ENCODE measurements at regions not wholly inside any gene's neighbourhood (a gene's known extent, or its start where the extent isn't known, plus 50 kb on each side); places are given as distances from the start of the nearest gene placed in this dataset.
"Not testable (repeated sequence)": the region's sequence is repeated elsewhere in the genome, so short reads cannot be mapped to it uniquely, and the experiment has no call there.

DNA sequence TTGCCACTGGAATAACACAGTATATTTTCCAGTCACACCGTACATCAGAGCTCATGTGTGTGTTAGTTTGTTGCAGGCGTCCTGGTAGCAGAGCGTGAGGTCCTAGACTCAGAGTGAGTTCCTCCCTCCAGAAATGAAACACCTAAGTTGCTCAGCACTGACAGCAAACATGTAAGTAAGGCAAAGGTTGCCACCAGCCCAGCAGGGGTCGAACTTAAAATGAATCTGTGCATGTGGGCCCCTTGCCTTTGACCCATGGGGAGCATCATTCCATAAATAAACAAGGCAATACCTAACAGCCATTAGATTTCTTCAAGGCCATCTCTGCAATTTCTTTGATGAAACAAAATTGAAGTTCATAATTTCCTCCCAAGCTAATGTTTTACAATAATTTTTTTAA lies 125.3 kb upstream of the ERG start:
- Mint-ChIP-seq H3K27ac (no peak overlapping the region), H3K4me1 (no peaks in the 10 kb centered on the region), H3K36me3 (no peaks in the 10 kb centered on the region), H3K27me3 (peaks cover 3% of the 10 kb centered on the region), H3K4me3 (no peak overlapping the region), H3K9me3 (no peaks in the 10 kb centered on the region)
- ATAC-seq (ENCODE audit: low read depth), result no peak
- DNase-seq (ENCODE audit: low spot score in 2 of 2), result no peak

DNA sequence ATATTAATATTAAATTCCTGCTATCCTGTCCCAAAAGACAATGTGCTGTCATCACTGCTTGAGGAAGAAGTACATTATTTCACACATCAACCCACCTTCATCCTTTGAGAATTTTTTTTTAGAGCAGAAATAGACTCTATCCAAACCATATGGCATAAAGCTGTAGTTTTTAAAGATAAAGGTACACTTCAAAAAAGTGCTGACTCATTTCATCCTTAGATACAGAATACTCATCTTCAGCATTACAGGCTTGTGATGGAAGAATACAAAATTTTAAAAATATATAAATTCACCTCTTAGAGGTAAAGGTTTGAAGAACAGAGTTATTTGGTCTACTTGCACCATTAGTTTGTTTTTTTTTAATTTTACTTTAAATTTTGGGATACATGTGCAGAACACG lies 126.7 kb upstream of the ERG start:
- Mint-ChIP-seq H3K9me3 (peaks cover 2% of the 10 kb centered on the region), H3K27ac (no peak overlapping the region), H3K4me1 (no peaks in the 10 kb centered on the region), H3K27me3 (peaks cover 2% of the 10 kb centered on the region), H3K36me3 (no peaks in the 10 kb centered on the region), H3K4me3 (no peak overlapping the region)
- ATAC-seq (ENCODE audit: low read depth) (no peak), DNase-seq (ENCODE audit: low spot score in 2 of 2) (no peak)

DNA sequence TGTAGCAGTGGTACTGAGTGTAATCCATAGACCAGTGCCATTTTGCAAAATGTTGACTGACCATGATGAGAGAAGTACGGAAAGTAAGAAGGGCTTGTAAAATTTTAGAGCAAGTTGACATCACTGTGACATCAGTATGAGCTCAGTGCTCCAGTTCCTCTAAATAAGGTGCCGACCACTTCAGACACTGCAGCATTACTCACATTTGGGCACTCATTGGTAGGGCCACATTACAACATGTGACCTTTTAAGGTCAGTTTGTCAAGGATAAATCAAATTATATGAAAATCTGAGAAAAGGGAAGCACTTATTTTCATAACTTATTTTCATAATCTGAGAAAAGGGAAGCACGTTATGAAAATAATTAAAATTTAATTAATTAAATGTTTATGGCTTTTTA lies 128.0 kb upstream of the ERG start:
- H3K27me3 Mint-ChIP-seq, result peaks cover 2% of the 10 kb centered on the region
- no peak overlapping the region for H3K27ac Mint-ChIP-seq
- no peaks in the 10 kb centered on the region for H3K36me3 Mint-ChIP-seq
- H3K4me1 Mint-ChIP-seq, result no peaks in the 10 kb centered on the region
- H3K4me3 Mint-ChIP-seq, result no peak overlapping the region
- peaks cover 5% of the 10 kb centered on the region for H3K9me3 Mint-ChIP-seq
- no peak for DNase-seq (ENCODE audit: low spot score in 2 of 2)
- ATAC-seq (ENCODE audit: low read depth), result no peak

DNA sequence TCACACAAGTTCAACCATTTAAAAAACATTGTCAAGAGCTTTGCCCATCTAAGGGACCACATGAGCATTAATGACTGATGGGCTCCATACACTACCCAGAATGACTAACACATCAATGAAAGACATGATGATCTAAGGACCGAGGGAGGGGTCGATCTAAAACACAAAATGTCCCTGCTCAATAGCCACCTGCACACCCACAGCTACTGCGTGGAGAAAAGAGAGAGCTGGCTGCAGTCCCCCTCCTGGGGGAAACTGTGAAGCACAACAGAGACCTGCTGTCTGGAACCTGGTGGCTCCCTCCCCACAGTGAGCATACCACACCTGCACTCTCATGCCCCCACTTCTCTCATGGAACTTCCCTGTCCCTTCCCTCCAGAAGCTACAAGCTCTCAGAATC lies 130.1 kb upstream of the ERG start:
- peaks cover 9% of the 10 kb centered on the region for H3K9me3 Mint-ChIP-seq

DNA sequence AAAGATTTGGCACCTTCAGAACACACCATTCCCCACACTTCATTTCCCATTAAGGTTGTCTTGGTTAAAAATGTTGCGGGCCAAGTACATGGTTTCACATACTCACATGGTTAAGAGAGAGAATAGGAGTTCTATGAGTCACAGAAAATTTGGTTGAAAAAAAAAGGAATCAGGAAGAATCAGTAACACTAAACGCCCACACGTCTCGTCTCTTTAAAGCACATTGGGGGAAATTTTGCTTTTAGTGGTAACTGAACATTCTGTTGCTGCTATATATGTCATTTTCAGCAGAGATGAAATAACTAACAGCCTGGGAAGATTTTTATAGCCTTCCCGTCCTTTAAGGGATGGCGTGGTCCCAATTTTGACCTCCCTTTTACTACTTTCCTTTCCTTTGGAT lies 132.9 kb upstream of the ERG start:
- ATAC-seq (ENCODE audit: low read depth), result no peak
- no peaks in the 10 kb centered on the region for H3K4me1 Mint-ChIP-seq

More for the DNA sequence above, 130.1 kb upstream of the ERG start:
- no peak for DNase-seq (ENCODE audit: low spot score in 2 of 2)
- Mint-ChIP-seq H3K27ac (no peak overlapping the region), H3K36me3 (no peaks in the 10 kb centered on the region), H3K27me3 (peaks cover 2% of the 10 kb centered on the region), H3K4me1 (no peaks in the 10 kb centered on the region), H3K4me3 (no peak overlapping the region)
- ATAC-seq (ENCODE audit: low read depth), result no peak

DNA sequence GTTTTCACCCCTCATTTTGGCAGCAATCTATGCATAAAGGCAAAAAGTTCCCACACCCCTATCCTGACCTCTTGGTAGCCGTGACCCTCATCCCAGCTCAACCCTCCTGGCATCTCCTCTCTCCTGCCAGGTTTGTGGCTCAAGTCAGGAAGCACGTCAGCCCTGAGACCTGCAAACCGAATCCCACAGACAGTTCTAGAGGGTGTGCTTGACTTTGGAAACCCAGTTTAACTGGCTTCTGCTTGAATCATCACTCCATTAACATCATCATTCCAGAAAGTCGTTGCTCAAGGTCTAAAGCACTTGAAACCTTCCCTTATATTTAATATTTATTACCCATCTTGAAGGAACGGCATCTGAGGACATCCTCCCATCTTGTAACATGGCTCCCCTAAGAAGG lies 133.4 kb upstream of the ERG start:
- H3K4me3 Mint-ChIP-seq, result no peak overlapping the region
- ATAC-seq (ENCODE audit: low read depth), result no peak
- H3K4me1 Mint-ChIP-seq, result no peaks in the 10 kb centered on the region
- no peak overlapping the region for H3K27ac Mint-ChIP-seq
- H3K9me3 Mint-ChIP-seq, result peaks cover 14% of the 10 kb centered on the region
- H3K27me3 Mint-ChIP-seq, result no peaks in the 10 kb centered on the region
- no peaks in the 10 kb centered on the region for H3K36me3 Mint-ChIP-seq
- DNase-seq (ENCODE audit: low spot score in 2 of 2), result no peak

More for the DNA sequence above, 132.9 kb upstream of the ERG start:
- Mint-ChIP-seq H3K27me3 (no peaks in the 10 kb centered on the region), H3K36me3 (no peaks in the 10 kb centered on the region), H3K9me3 (peaks cover 14% of the 10 kb centered on the region), H3K27ac (no peak overlapping the region), H3K4me3 (no peak overlapping the region)
- DNase-seq (ENCODE audit: low spot score in 2 of 2), result no peak

DNA sequence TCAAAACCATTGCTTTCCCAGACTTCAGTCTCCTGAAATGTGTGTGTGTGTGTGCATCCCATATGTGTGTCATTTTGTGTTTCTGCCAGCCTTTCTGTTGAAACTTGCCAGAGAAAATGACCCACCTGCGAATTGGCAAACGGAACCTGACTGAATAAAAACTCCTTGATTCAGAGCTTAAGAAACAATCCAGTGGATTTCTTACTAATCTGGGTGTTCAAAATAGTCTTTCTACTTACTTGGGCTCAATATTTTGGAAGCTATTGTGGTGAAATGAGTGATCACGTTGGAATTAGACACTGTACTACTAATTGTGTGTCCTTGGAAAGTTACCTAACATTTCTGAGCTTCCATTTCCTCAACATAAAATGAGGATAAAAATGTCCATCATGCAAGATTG lies 138.9 kb upstream of the ERG start:
- Mint-ChIP-seq H3K4me1 (no peaks in the 10 kb centered on the region), H3K9me3 (peaks cover 10% of the 10 kb centered on the region), H3K4me3 (no peak overlapping the region), H3K27ac (no peak overlapping the region), H3K36me3 (peaks cover 3% of the 10 kb centered on the region), H3K27me3 (no peaks in the 10 kb centered on the region)
- ATAC-seq (ENCODE audit: low read depth), result no peak
- DNase-seq (ENCODE audit: low spot score in 2 of 2), result no peak

DNA sequence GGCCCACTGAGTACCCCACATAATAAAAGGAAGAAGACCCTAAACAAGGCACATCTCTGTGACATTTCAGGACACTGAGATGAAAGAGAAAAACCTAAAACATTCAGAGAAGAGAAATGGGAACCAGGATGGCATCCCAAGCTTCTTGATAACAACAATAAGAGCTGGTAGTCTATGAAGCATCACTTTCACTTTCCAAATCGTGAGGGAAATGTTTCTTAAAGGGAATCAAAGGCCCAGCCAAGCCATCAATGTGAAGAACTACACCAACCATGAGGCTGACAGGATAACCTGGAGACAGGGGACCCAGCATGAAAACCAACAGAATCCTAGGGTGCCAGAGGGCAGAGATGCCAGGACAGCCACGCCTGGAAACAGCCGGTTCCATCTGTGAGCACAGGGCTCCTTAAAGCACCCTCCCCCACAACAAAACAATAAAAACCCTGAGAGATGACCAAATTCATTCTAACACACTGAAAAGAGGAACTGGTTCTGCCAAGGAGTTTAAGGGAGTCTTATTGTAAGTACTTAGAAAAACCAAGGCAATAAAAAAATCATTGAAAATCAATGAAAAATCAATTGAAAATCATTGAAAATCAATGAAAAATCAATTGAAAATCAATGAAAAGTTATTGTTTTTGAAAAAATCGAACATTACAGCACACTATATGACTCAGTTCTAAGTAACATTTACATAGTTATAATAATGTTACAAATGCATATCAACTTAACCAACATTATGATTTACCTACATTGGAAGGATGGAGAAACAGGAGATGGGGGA lies 141.5 kb upstream of the ERG start:
- Mint-ChIP-seq H3K4me3 (no peak overlapping the region), H3K4me1 (no peaks in the 10 kb centered on the region), H3K9me3 (peaks cover 8% of the 10 kb centered on the region), H3K36me3 (peaks cover 3% of the 10 kb centered on the region), H3K27ac (no peak overlapping the region), H3K27me3 (no peaks in the 10 kb centered on the region)
- DNase-seq (ENCODE audit: low spot score in 2 of 2) (no peak), ATAC-seq (ENCODE audit: low read depth) (no peak)

DNA sequence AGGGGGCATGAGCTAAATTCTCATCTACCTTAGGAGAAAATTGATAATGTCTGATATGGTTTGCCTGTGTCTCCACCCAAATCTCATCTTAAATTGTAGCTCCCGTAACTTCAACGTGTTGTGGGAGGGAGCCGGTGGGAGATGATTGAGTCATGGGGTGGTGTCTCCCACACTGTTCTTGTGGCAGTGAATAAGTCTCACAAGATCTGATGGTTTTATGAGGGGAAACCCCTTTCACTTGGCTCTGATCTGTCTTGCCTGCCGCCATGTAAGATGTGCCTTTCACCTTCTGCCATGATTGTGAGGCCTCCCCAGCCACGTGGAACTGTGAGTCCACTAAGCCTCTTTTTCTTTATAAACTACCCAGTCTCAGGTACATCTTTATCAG lies 142.1 kb upstream of the ERG start:
- not testable (repeated sequence) for H3K4me1 Mint-ChIP-seq; H3K4me3 Mint-ChIP-seq; H3K27ac Mint-ChIP-seq; H3K9me3 Mint-ChIP-seq; H3K36me3 Mint-ChIP-seq; ATAC-seq (ENCODE audit: low read depth); H3K27me3 Mint-ChIP-seq; DNase-seq (ENCODE audit: low spot score in 2 of 2)

DNA sequence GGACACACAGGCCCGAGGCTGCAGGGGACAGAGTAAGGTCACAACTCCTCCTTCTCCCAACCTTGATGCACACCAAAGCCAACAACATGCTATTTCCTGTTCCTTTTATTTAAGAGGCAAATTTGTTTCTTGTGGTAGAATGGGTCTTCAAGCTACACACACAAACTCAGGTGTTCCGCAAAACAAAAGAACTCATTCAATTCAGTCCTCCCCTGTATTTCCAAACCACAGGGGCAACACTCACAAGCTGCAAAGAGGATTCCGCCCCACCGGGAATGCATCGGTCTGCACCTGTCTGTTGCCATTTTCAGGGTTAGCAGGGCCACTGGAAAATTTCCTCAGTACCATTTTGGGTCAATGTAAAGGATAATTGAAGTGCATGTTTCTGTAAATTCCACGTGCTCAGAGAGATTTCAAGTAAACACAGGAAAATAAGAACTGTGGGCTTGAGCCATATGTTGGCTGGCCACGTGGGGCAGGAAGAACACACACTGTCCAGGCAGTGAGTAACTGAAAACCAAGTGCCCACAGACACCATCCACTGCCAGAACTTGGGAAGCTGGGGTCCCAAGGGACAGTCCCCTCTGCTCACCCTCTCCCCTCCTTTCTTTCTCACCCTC lies 145.2 kb upstream of the ERG start:
- ATAC-seq (ENCODE audit: low read depth) (no peak), DNase-seq (ENCODE audit: low spot score in 2 of 2) (no peak)
- no peak overlapping the region for H3K4me3 Mint-ChIP-seq
- H3K9me3 Mint-ChIP-seq, result peaks cover 4% of the 10 kb centered on the region
- H3K27me3 Mint-ChIP-seq, result no peaks in the 10 kb centered on the region
- no peaks in the 10 kb centered on the region for H3K4me1 Mint-ChIP-seq
- no peak overlapping the region for H3K27ac Mint-ChIP-seq
- peaks cover 3% of the 10 kb centered on the region for H3K36me3 Mint-ChIP-seq

DNA sequence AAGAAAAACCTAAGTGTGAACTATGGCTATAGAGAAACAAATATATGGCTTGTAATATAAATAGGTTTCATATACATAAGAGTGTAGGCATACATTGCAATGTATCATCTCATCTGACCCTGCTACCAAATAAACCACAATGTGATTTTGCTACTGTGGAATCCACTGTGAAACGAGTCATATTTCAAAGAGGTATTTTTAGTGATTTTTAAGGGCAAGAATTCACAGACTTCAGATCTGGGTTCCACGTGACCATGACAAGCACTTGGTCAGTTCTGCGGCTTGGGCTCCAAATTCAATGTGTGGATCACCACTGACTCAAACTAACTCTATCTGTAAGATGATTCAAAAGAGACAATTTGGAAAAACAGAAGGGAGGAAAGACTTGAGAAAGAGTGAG lies 147.0 kb upstream of the ERG start:
- Mint-ChIP-seq H3K27me3 (no peaks in the 10 kb centered on the region), H3K4me1 (no peaks in the 10 kb centered on the region), H3K9me3 (peaks cover 3% of the 10 kb centered on the region)

DNA sequence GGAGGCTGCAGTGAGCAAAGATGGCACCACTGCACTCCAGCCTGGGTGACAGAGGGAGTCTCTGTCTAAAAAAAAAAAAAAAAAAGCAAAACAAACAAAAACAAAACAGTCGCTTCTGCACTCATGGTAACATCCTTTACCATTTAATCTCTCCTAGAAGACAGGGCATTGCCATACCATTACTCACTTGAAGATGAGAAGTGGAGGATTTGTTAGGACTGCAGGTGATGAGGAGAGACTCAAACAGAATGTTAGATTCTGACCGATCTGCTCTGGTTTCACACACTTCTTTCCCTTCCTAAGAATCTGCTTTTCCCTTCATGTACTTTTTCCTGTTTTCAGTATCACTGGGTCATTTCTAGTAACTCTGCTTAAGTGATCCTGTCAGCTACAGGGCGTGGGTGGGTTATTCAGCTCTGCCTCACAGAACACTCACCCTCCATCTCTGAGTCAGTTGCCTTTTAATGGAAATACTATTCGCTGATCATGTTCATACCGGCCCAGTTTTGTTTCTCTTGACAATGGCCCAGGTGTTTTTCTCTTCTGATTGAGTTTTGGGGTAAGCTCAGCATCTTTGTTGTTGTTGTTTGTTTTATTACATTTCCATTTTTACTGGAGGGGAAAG lies 148.0 kb upstream of the ERG start:
- H3K27ac Mint-ChIP-seq, result no peak overlapping the region
- no peaks in the 10 kb centered on the region for H3K9me3 Mint-ChIP-seq
- DNase-seq (ENCODE audit: low spot score in 2 of 2) (no peak), ATAC-seq (ENCODE audit: low read depth) (no peak)
- no peaks in the 10 kb centered on the region for H3K4me1 Mint-ChIP-seq
- H3K27me3 Mint-ChIP-seq, result no peaks in the 10 kb centered on the region
- H3K4me3 Mint-ChIP-seq, result no peak overlapping the region
- no peaks in the 10 kb centered on the region for H3K36me3 Mint-ChIP-seq

More for the DNA sequence above, 147.0 kb upstream of the ERG start:
- ATAC-seq (ENCODE audit: low read depth) (no peak), DNase-seq (ENCODE audit: low spot score in 2 of 2) (no peak)
- no peak overlapping the region for H3K27ac Mint-ChIP-seq
- no peak overlapping the region for H3K4me3 Mint-ChIP-seq
- peaks cover 3% of the 10 kb centered on the region for H3K36me3 Mint-ChIP-seq

DNA sequence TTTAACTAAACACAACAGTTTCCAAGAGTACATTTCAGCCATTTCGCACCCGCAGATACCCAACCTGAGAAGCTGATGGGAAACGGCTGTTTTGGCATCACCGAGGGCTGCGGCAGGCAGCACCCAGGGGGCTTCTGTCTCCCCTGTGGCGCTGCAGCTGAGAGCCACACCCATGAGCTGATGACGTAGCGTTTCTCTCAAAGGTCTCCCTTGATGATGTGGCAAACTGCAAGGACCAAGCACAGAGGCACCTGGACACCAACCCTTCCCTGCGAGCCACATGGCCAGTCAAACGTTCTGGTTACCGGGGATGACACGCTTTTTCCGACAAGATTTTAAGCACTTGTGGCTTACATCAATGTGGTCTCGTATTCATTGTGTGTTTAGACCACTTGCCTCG lies 150.8 kb upstream of the ERG start:
- H3K4me3 Mint-ChIP-seq, result no peak overlapping the region
- no peaks in the 10 kb centered on the region for H3K4me1 Mint-ChIP-seq
- DNase-seq (ENCODE audit: low spot score in 2 of 2), result no peak
- no peak overlapping the region for H3K27ac Mint-ChIP-seq
- no peak for ATAC-seq (ENCODE audit: low read depth)
- no peaks in the 10 kb centered on the region for H3K9me3 Mint-ChIP-seq
- peaks cover 6% of the 10 kb centered on the region for H3K27me3 Mint-ChIP-seq
- H3K36me3 Mint-ChIP-seq, result no peaks in the 10 kb centered on the region

DNA sequence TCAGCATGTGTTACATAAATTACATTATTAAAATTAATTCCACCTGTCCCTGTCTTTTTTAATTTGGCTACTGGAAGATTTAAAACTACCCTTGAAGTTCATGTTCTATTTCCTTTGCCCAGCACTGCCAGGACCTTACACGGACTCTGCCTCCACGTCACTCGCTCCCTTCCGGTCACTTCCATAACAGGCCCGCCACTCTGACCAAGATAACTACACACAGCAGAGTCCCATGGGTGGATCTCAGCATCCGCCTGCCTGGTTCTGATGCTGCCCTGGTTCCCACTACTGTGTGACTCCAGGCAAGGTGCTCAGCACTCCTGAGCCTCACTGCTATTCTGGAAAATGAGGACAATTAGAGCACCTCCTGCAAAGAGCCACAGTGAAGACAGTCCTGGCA lies 153.3 kb upstream of the ERG start:
- no peak for ATAC-seq (ENCODE audit: low read depth)

More for the DNA sequence above, 153.3 kb upstream of the ERG start:
- Mint-ChIP-seq H3K36me3 (no peaks in the 10 kb centered on the region), H3K27ac (no peak overlapping the region), H3K4me1 (no peaks in the 10 kb centered on the region), H3K27me3 (peaks cover 8% of the 10 kb centered on the region), H3K4me3 (no peak overlapping the region), H3K9me3 (no peaks in the 10 kb centered on the region)
- DNase-seq (ENCODE audit: low spot score in 2 of 2), result no peak
